H9 (cell line): ENCODE measurements at regions not wholly inside any gene's neighbourhood (a gene's known extent, or its start where the extent isn't known, plus 50 kb on each side); places are given as distances from the start of the nearest gene placed in this dataset.
A peak's percentile ranks its signal among the peaks of the same experiment; 100 is the strongest.

ENCODE experiments used
- DNase-seq: peaks from one replicate; pipeline ENCODE4 v3.0.0-alpha.2; 2017
- H2AFZ ChIP-seq: one replicate; pipeline ENCODE4 v1.6.1; 2013; ENCODE audit warnings: mild to moderate bottlenecking, low read length, control low read depth, moderate library complexity
- H2AK5ac ChIP-seq: 2 replicates; pipeline ENCODE4 v1.6.1; 2013; ENCODE audit warnings: low read length, control low read depth, mixed read lengths; ENCODE audit not compliant: insufficient read length
- H2BK120ac ChIP-seq: one replicate; pipeline ENCODE4 v1.6.1; 2013; ENCODE audit warnings: low read depth, mild to moderate bottlenecking, low read length, control low read depth, inconsistent platforms; ENCODE audit not compliant: poor library complexity, severe bottlenecking
- H2BK12ac ChIP-seq: 2 replicates; pipeline ENCODE4 v1.6.1; 2013; ENCODE audit warnings: low read length, control low read depth, mixed read lengths, low read depth; ENCODE audit not compliant: insufficient read length
- H2BK15ac ChIP-seq: 2 replicates; pipeline ENCODE4 v1.6.1; 2013; ENCODE audit warnings: low read depth, low read length, control low read depth
- H2BK20ac ChIP-seq: one replicate; pipeline ENCODE4 v1.6.1; 2013; ENCODE audit warnings: low read depth, mild to moderate bottlenecking, low read length, control low read depth, inconsistent platforms; ENCODE audit not compliant: poor library complexity, severe bottlenecking
- H2BK5ac ChIP-seq: 2 replicates; pipeline ENCODE4 v1.6.1; 2013; ENCODE audit warnings: low read length, control low read depth, mixed read lengths; ENCODE audit not compliant: insufficient read length
- H3K14ac ChIP-seq: 2 replicates; pipeline ENCODE4 v1.6.1; 2013; ENCODE audit warnings: low read length, control low read depth; ENCODE audit not compliant: insufficient read depth
- H3K18ac ChIP-seq: 2 replicates; pipeline ENCODE4 v1.6.1; 2013; ENCODE audit warnings: low read depth, mild to moderate bottlenecking, mixed read lengths, low read length, control low read depth; ENCODE audit not compliant: insufficient read length
- H3K23ac ChIP-seq: 2 replicates; pipeline ENCODE4 v1.6.1; 2013; ENCODE audit warnings: low read length, control low read depth, mixed read lengths, low read depth; ENCODE audit not compliant: insufficient read length
- H3K23me2 ChIP-seq: 2 replicates; pipeline ENCODE4 v1.6.1; 2013; ENCODE audit warnings: low read depth, mild to moderate bottlenecking, mixed read lengths, low read length, control low read depth; ENCODE audit not compliant: insufficient read length, poor library complexity, severe bottlenecking
- H3K27ac ChIP-seq: 2 replicates; pipeline ENCODE4 v1.5.1; 2013; ENCODE audit warnings: low read length, control low read depth, mixed read lengths, low read depth; ENCODE audit not compliant: insufficient read length
- H3K27me3 ChIP-seq: 2 replicates; pipeline ENCODE4 v1.6.1; 2013; ENCODE audit warnings: low read length, control low read depth, inconsistent platforms; ENCODE audit not compliant: insufficient read depth
- H3K4ac ChIP-seq: 2 replicates; pipeline ENCODE4 v1.6.1; 2013; ENCODE audit warnings: low read depth, mild to moderate bottlenecking, control low read depth, inconsistent platforms, low read length, moderate library complexity
- H3K4me1 ChIP-seq: 2 replicates; pipeline ENCODE4 v1.6.1; 2013; ENCODE audit warnings: low read length, control low read depth, inconsistent platforms; ENCODE audit not compliant: insufficient read depth
- H3K4me2 ChIP-seq: 2 replicates; pipeline ENCODE4 v1.6.1; 2013; ENCODE audit warnings: low read length, control low read depth, mixed read lengths; ENCODE audit not compliant: insufficient read length, insufficient read depth
- H3K56ac ChIP-seq: 2 replicates; pipeline ENCODE4 v1.6.1; 2013; ENCODE audit warnings: low read depth, mild to moderate bottlenecking, mixed read lengths, low read length, control low read depth; ENCODE audit not compliant: insufficient read length
- H3K79me1 ChIP-seq: 2 replicates; pipeline ENCODE4 v1.6.1; 2013; ENCODE audit warnings: low read depth, mild to moderate bottlenecking, moderate library complexity, low read length, control low read depth, inconsistent platforms; ENCODE audit not compliant: insufficient read depth, poor library complexity, severe bottlenecking
- H3K79me2 ChIP-seq: 2 replicates; pipeline ENCODE4 v1.6.1; 2013; ENCODE audit warnings: low read length, control low read depth, inconsistent platforms; ENCODE audit not compliant: insufficient read depth
- H3K9ac ChIP-seq: 2 replicates; pipeline ENCODE4 v1.6.1; 2013; ENCODE audit warnings: low read length, control low read depth, mixed read lengths; ENCODE audit not compliant: insufficient read length; ENCODE audit errors: extremely low read depth
- H3K9me3 ChIP-seq: one replicate; pipeline ENCODE4 v1.6.1; 2013; ENCODE audit warnings: low read depth, low read length, inconsistent platforms; ENCODE audit not compliant: control insufficient read depth
- H3T11ph ChIP-seq: one replicate; pipeline ENCODE4 v1.6.1; 2013; ENCODE audit warnings: mild to moderate bottlenecking, low read length, control low read depth, inconsistent platforms
- H4K20me1 ChIP-seq: one replicate; pipeline ENCODE4 v1.6.1; 2013; ENCODE audit not compliant: control insufficient read depth, insufficient read length, insufficient read depth
- H4K5ac ChIP-seq: 2 replicates; pipeline ENCODE4 v1.6.1; 2013; ENCODE audit warnings: low read depth, mild to moderate bottlenecking, mixed read lengths, low read length, control low read depth; ENCODE audit not compliant: insufficient read length
- H4K8ac ChIP-seq: replicated peaks from 2 replicates; pipeline ENCODE4 v1.6.1; 2013; ENCODE audit warnings: low read length, control low read depth, mixed read lengths, low read depth; ENCODE audit not compliant: insufficient read length
- H4K91ac ChIP-seq: 2 replicates; pipeline ENCODE4 v1.6.1; 2013; ENCODE audit warnings: low read depth, mild to moderate bottlenecking, moderate library complexity, mixed read lengths, low read length, control low read depth; ENCODE audit not compliant: insufficient read length
- H3K27ac Mint-ChIP-seq, 3 experiments: 2 replicates in 2 of 3; 3 replicates in 1 of 3; pipeline ENCODE4 v1.8.0; 2020 to 2021; ENCODE audit warnings: mixed read lengths in 3 of 3, mild to moderate bottlenecking in 1 of 3, moderate library complexity in 1 of 3
- H3K27me3 Mint-ChIP-seq: 2 replicates; pipeline ENCODE4 v1.8.0; 2021; ENCODE audit warnings: low read depth, mild to moderate bottlenecking, moderate library complexity, mixed read lengths
- H3K36me3 Mint-ChIP-seq, 3 experiments: 2 replicates in 2 of 3; 3 replicates in 1 of 3; pipeline ENCODE4 v1.8.0; 2020 to 2021; ENCODE audit warnings: low read depth in 3 of 3, mixed read lengths in 3 of 3; ENCODE audit not compliant: insufficient read depth in 1 of 3
- H3K4me1 Mint-ChIP-seq, 2 experiments: 2 replicates each; pipeline ENCODE4 v1.8.0; 2020; ENCODE audit warnings: mixed read lengths in 2 of 2
- H3K4me3 Mint-ChIP-seq, 2 experiments: 2 replicates in 1 of 2; 3 replicates in 1 of 2; pipeline ENCODE4 v1.8.0; 2020 to 2021; ENCODE audit warnings: mild to moderate bottlenecking in 2 of 2, mixed read lengths in 2 of 2, moderate library complexity in 1 of 2
- H3K9me3 Mint-ChIP-seq, 2 experiments: 2 replicates in 1 of 2; 3 replicates in 1 of 2; pipeline ENCODE4 v1.8.0; 2020; ENCODE audit warnings: mild to moderate bottlenecking in 2 of 2, mixed read lengths in 2 of 2, moderate library complexity in 1 of 2
- CTCF ChIP-seq: fragments of 200-600 bp; sonication (generic); conservative IDR thresholded peaks from 3 replicates; pipeline ENCODE4 v1.8.0; 2021; ENCODE audit warnings: antibody characterized with exemption, mild to moderate bottlenecking
- WGBS: extraction: QIAGEN DNeasy Blood & Tissue Kit; methylation state at CpG from one replicate; pipeline ENCODE4 v1.1.7; 2013; ENCODE audit warnings: missing lambda C conversion rate, low lambda C conversion rate, mixed read lengths; ENCODE audit not compliant: insufficient read length; ENCODE audit errors: extremely low coverage; 5-methylcytosine and 5-hydroxymethylcytosine counted together

- Mint-ChIP-seq H3K27me3 (peaks cover 56% of the 10 kb centered on the region), H3K36me3 (peaks cover 0 to 4% (median 0%) of the 10 kb centered on the region in 3 experiments; a peak in 1 of 7 replicates), H3K4me3 (peak overlapping the region; percentile 63 to 76), H3K4me1 (peaks cover 40 to 46% of the 10 kb centered on the region in 2 experiments), H3K27ac (0 out of 7 replicates have a peak overlapping the region, but pooled peaks of 1 of the 3 experiments have one; percentile 17), H3K9me3 (peaks cover 0 to 1% of the 10 kb centered on the region in 2 experiments; a peak in 2 of 5 replicates)
- no CpG with 5 or more reads among the region's 39 CpGs for WGBS
- no peak overlapping the region for H2BK120ac ChIP-seq
- TF ChIP-seq CTCF = no peak
- H4K8ac ChIP-seq = no peak overlapping the region
- no peak overlapping the region for H2BK15ac ChIP-seq
- H2AK5ac ChIP-seq = no peak overlapping the region
- peak overlapping the region; percentile 66 for H3K4me2 ChIP-seq
- H3K56ac ChIP-seq = no peak overlapping the region
- H3K14ac ChIP-seq = 0 out of 2 replicates have a peak overlapping the region, but pooled peaks have one; percentile 23
- no peak overlapping the region for H4K91ac ChIP-seq
- peaks cover 15% of the 10 kb centered on the region for H3K23me2 ChIP-seq
- no peak overlapping the region for H3K4ac ChIP-seq
- no peaks in the 10 kb centered on the region; the same call in 1 of the 2 replicates for H3K27me3 ChIP-seq
- H3K18ac ChIP-seq = no peak overlapping the region
- no peak overlapping the region for H3K27ac ChIP-seq
- no peak overlapping the region for H3K9ac ChIP-seq
- no peak overlapping the region for H2BK5ac ChIP-seq
- H3K23ac ChIP-seq = no peak overlapping the region
- DNase-seq = peak; percentile 85
- no peaks in the 10 kb centered on the region for H3K79me1 ChIP-seq
- no peaks in the 10 kb centered on the region; the same call in 1 of the 2 replicates for H3K4me1 ChIP-seq
- H4K5ac ChIP-seq = no peak overlapping the region
- no peaks in the 10 kb centered on the region for H3K79me2 ChIP-seq
- no peak overlapping the region for H2BK20ac ChIP-seq
- H2BK12ac ChIP-seq = no peak overlapping the region
- no peak overlapping the region for H2AFZ ChIP-seq
- no peaks in the 10 kb centered on the region for H3K9me3 ChIP-seq
- H3T11ph ChIP-seq = no peak overlapping the region
- H4K20me1 ChIP-seq = no peaks in the 10 kb centered on the region
Measured at GRCh38 chr3:126287536-126288241, 69.5 kb downstream of the KLF15 start.
